ENCODE measurements at regions not wholly inside any gene's neighbourhood (a gene's known extent, or its start where the extent isn't known, plus 50 kb on each side); places are given as distances from the start of the nearest gene placed in this dataset.

DNA sequence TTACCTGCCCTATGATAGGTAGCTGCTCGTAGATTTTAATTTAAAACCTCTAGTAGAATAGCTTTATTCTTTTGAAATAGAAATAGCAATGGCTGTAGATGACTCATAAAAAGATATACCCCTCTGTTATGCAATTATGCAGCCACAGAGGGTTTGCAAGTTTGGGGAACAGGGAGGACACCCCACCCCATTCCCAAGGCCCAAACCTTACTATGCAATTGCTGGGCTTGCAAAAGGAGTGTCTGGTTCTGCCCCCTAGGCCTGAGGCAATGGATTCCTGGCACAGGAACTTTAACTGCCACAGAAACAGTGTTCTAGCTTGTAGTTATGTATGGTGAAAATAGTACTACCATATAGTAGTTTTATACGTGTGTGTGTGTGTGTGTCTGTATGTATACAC lies 403.3 kb downstream of the ADAMTS20 start:
- Histone ChIP-seq H3K9me3 (replicated peaks in 1 of 2; ENCODE audit: control insufficient read depth in 1 of 2, insufficient read depth in 1 of 2, low read length in 2 of 2) (no peaks in the 10 kb centered on the region), H3K4me1 (ENCODE audit: control insufficient read depth in 1 of 2, insufficient read depth in 2 of 2, low read length in 2 of 2) (no peaks in the 10 kb centered on the region), H3K36me3 (replicated peaks in 1 of 2; ENCODE audit: control insufficient read depth in 1 of 2, insufficient read depth in 2 of 2, low read length in 2 of 2) (no peaks in the 10 kb centered on the region), H3K79me2 (ENCODE audit: insufficient read depth, low read length) (no peaks in the 10 kb centered on the region), H3K4me2 (replicated peaks; ENCODE audit: extremely low read depth, low read length, poor library complexity, severe bottlenecking) (no peak overlapping the region), H2AFZ (ENCODE audit: insufficient read depth, low read depth, low read length, poor library complexity, severe bottlenecking) (no peak overlapping the region), H3K4me3 (replicated peaks in 1 of 3; ENCODE audit: low read depth in 2 of 3, low read length in 3 of 3) (no peak overlapping the region), H3K27me3 (ENCODE audit: control insufficient read depth in 2 of 2, insufficient read depth in 2 of 2, low read length in 2 of 2) (no peaks in the 10 kb centered on the region), H4K20me1 (ENCODE audit: insufficient read depth, low read length) (no peaks in the 10 kb centered on the region), H3K27ac (ENCODE audit: low read depth in 1 of 2, low read length in 2 of 2) (no peak overlapping the region), H3K9ac (ENCODE audit: insufficient read depth, low read length, poor library complexity, severe bottlenecking) (no peak overlapping the region)
- peaks cover 0 to 7% (median 2%) of the 10 kb centered on the region in 7 donors for H3K9me3 Mint-ChIP-seq
- H3K4me1 Mint-ChIP-seq: no peaks in the 10 kb centered on the region
- H3K4me3 Mint-ChIP-seq: no peak overlapping the region
- intact Hi-C loops (cut with micrococcal nuclease): no loop called here
- DNase-seq: peak in 1 of 3 donors; percentile 3
- WGBS (ENCODE audit: insufficient coverage): no CpG with 5 or more reads among the region's 2 CpGs
- no peaks in the 10 kb centered on the region for H3K27me3 Mint-ChIP-seq (ENCODE audit: low read depth in 3 of 3)
- H3K27ac Mint-ChIP-seq: no peak overlapping the region
- no peaks in the 10 kb centered on the region for H3K36me3 Mint-ChIP-seq
- TF ChIP-seq, protein P1, sequence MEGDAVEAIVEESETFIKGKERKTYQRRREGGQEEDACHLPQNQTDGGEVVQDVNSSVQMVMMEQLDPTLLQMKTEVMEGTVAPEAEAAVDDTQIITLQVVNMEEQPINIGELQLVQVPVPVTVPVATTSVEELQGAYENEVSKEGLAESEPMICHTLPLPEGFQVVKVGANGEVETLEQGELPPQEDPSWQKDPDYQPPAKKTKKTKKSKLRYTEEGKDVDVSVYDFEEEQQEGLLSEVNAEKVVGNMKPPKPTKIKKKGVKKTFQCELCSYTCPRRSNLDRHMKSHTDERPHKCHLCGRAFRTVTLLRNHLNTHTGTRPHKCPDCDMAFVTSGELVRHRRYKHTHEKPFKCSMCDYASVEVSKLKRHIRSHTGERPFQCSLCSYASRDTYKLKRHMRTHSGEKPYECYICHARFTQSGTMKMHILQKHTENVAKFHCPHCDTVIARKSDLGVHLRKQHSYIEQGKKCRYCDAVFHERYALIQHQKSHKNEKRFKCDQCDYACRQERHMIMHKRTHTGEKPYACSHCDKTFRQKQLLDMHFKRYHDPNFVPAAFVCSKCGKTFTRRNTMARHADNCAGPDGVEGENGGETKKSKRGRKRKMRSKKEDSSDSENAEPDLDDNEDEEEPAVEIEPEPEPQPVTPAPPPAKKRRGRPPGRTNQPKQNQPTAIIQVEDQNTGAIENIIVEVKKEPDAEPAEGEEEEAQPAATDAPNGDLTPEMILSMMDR (IDR thresholded peaks at IDR 0.05): no peak

GRCh38 chr12:43147878-43148277 lies 404.1 kb downstream of the ADAMTS20 start:
- Mint-ChIP-seq H3K4me3 (no peak overlapping the region), H3K9me3 (peaks cover 0 to 5% (median 0%) of the 10 kb centered on the region in 7 donors), H3K4me1 (no peaks in the 10 kb centered on the region), H3K27ac (no peak overlapping the region), H3K36me3 (no peaks in the 10 kb centered on the region), H3K27me3 (ENCODE audit: low read depth in 3 of 3) (peaks cover 0 to 1% (median 0%) of the 10 kb centered on the region in 3 donors)
- H3K4me3 ChIP-seq (replicated peaks in 1 of 3; ENCODE audit: low read depth in 2 of 3, low read length in 3 of 3): no peak overlapping the region
- H3K4me2 ChIP-seq (replicated peaks; ENCODE audit: extremely low read depth, low read length, poor library complexity, severe bottlenecking): no peak overlapping the region
- intact Hi-C loops (cut with micrococcal nuclease): no loop called here
- no peak for DNase-seq
- H3K27me3 ChIP-seq (ENCODE audit: control insufficient read depth in 2 of 2, insufficient read depth in 2 of 2, low read length in 2 of 2): no peaks in the 10 kb centered on the region
- no peaks in the 10 kb centered on the region for H3K9me3 ChIP-seq (replicated peaks in 1 of 2; ENCODE audit: control insufficient read depth in 1 of 2, insufficient read depth in 1 of 2, low read length in 2 of 2)
- H2AFZ ChIP-seq (ENCODE audit: insufficient read depth, low read depth, low read length, poor library complexity, severe bottlenecking): no peak overlapping the region
- no peak overlapping the region for H3K27ac ChIP-seq (ENCODE audit: low read depth in 1 of 2, low read length in 2 of 2)
- H4K20me1 ChIP-seq (ENCODE audit: insufficient read depth, low read length): no peaks in the 10 kb centered on the region
- H3K9ac ChIP-seq (ENCODE audit: insufficient read depth, low read length, poor library complexity, severe bottlenecking): no peak overlapping the region
- no peaks in the 10 kb centered on the region for H3K79me2 ChIP-seq (ENCODE audit: insufficient read depth, low read length)
- H3K36me3 ChIP-seq (replicated peaks in 1 of 2; ENCODE audit: control insufficient read depth in 1 of 2, insufficient read depth in 2 of 2, low read length in 2 of 2): no peaks in the 10 kb centered on the region
- WGBS (ENCODE audit: insufficient coverage): no CpG with 5 or more reads among the region's 1 CpG
- TF ChIP-seq, protein P1 (IDR thresholded peaks at IDR 0.05): no peak
- no peaks in the 10 kb centered on the region for H3K4me1 ChIP-seq (ENCODE audit: control insufficient read depth in 1 of 2, insufficient read depth in 2 of 2, low read length in 2 of 2)
